Peyer's patch (tissue), 4 donors: ENCODE measurements at regions not wholly inside any gene's neighbourhood (a gene's known extent, or its start where the extent isn't known, plus 50 kb on each side); places are given as distances from the start of the nearest gene placed in this dataset.

Experiments used
- CTCF ChIP-seq, 6 experiments: fragments of 450-650 bp in 4 of 6; fragments of 200-600 bp in 2 of 6; sonication (generic) in 1 of 6; IDR thresholded peaks; one replicate each; pipeline ENCODE4 v1.5.1; 2017 to 2019; ENCODE audit warnings: antibody characterized with exemption in 6 of 6, mild to moderate bottlenecking in 3 of 6, moderate library complexity in 1 of 6
- POLR2A ChIP-seq, 2 donors: fragments of 450-650 bp; IDR thresholded peaks; one replicate each; pipeline ENCODE4 v1.5.1; 2017; ENCODE audit warnings: antibody characterized with exemption in 2 of 2, mild to moderate bottlenecking in 2 of 2, moderate library complexity in 2 of 2

GRCh38 chr11:91846649-91847048, 378.0 kb upstream of the FAT3 start:
- TF ChIP-seq POLR2A (IDR thresholded peaks at IDR 0.05) (no peak), CTCF (IDR thresholded peaks at IDR 0.05) (no peak)
